RWPE1 (cell line): ENCODE measurements at regions not wholly inside any gene's neighbourhood (a gene's known extent, or its start where the extent isn't known, plus 50 kb on each side); places are given as distances from the start of the nearest gene placed in this dataset.
A peak's percentile ranks its signal among the peaks of the same experiment; 100 is the strongest.

Experiments
- CTCF ChIA-PET: fragments of 350-600 bp; sonication (Branson Sonifier 250); formaldehyde crosslinking; extraction: SDS; loops from one replicate; lab custom pipeline; 2021; lab: Yijun Ruan, JAX
- POLR2A ChIA-PET: fragments of 400-600 bp; formaldehyde crosslinking; extraction: SDS; loops from one replicate; lab custom pipeline; 2020; ENCODE audit warnings: antibody characterized with exemption; ENCODE audit not compliant: low non-redundant PET; lab: Yijun Ruan, JAX
- DNase-seq: peaks from one replicate; pipeline ENCODE4 v3.0.0; 2012; ENCODE audit warnings: low spot score
- H3K27ac ChIP-seq: fragments of 450-650 bp; 2 replicates; pipeline ENCODE4 v1.5.1; 2017
- TF ChIP-seq, protein P1 (sequence below): fragments of 450-650 bp; conservative IDR thresholded peaks from 2 replicates; pipeline ENCODE4 v1.5.1; 2017; ENCODE audit warnings: low read depth, mild to moderate bottlenecking

GRCh38 chr13:95375706-95376105 is 74.5 kb upstream of the ABCC4 start:
- no peak for DNase-seq
- TF ChIP-seq, protein P1, sequence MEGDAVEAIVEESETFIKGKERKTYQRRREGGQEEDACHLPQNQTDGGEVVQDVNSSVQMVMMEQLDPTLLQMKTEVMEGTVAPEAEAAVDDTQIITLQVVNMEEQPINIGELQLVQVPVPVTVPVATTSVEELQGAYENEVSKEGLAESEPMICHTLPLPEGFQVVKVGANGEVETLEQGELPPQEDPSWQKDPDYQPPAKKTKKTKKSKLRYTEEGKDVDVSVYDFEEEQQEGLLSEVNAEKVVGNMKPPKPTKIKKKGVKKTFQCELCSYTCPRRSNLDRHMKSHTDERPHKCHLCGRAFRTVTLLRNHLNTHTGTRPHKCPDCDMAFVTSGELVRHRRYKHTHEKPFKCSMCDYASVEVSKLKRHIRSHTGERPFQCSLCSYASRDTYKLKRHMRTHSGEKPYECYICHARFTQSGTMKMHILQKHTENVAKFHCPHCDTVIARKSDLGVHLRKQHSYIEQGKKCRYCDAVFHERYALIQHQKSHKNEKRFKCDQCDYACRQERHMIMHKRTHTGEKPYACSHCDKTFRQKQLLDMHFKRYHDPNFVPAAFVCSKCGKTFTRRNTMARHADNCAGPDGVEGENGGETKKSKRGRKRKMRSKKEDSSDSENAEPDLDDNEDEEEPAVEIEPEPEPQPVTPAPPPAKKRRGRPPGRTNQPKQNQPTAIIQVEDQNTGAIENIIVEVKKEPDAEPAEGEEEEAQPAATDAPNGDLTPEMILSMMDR: no peak
- POLR2A ChIA-PET: no interaction called here
- CTCF ChIA-PET: no interaction called here
- no peak overlapping the region for H3K27ac ChIP-seq

GRCh38 chr13:95378603-95379002 is 77.4 kb upstream of the ABCC4 start:
- TF ChIP-seq, protein P1: no peak
- no peak overlapping the region for H3K27ac ChIP-seq

DNA sequence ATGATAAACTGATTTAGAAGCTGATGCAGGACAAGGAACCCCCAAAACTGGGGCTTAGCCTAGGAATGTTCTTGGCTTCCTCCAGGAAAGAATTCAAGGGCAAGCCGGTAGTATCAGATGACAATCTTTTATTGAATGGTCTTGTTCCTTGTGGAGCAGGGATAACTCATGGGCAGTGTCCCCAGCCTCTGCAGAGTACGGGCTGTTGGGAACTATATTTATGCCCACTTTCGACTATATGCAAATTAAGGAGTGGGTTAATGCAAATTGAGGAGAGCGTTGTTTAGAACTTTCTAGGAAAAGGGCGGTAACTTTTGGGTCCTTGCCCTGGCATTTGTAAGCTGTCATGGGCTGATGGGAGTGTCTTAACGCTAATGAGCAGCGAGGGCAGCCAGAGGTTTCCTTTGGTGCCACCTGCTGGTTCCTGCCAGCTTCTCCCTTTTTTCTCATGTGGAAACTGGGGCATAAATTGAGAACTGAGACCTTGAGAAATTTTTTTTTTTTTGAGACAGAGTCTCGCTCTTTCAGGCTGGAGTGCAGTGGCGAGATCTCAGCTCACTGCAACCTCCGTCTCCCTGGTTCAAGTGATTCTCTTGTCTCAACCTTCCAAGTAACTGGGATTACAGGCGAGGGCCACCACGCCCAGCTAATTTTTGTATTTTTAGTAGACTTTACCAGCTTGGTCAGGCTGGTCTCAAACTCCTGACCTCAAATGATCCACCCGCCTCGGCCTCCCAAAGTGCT is 79.4 kb upstream of the ABCC4 start:
- POLR2A ChIA-PET: interaction anchor here (0.7 kb wide), 1 partner anchor 79 kb away, joined by 9 read pairs; no protein-coding TSS in a partner anchor
- CTCF ChIA-PET: interaction anchor here (0.5 to 3.7 kb wide), 22 partner anchors 9 to 1943 kb away, joined by 3 to 54 read pairs (median 5); no protein-coding TSS in a partner anchor
- no peak overlapping the region for H3K27ac ChIP-seq
- DNase-seq: peak; percentile 85
- TF ChIP-seq, protein P1: peak; percentile 89

More at GRCh38 chr13:95378603-95379002, 77.4 kb upstream of the ABCC4 start:
- no peak for DNase-seq
- ChIA-PET CTCF (interaction anchor here (0.6 to 1.6 kb wide), 3 partner anchors 15 to 189 kb away, joined by 3 to 8 read pairs (median 5); no protein-coding TSS in a partner anchor), POLR2A (no interaction called here)

DNA sequence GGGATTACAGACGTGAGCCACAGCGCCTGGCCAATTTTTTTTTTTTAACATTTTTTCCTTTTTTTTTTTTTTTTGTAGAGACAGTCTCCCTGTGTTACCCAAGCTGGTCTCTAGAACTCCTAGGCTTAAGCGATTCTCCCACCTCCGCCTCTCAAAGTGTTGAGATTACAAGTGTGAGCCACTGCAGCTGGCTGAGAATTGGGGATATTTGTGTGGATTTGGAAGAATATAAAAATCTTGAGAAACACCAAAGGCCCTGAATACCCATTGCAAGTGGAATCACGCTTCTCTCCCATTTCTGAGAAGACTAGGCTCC is 79.9 kb upstream of the ABCC4 start:
- H3K27ac ChIP-seq: no peak overlapping the region
- ChIA-PET POLR2A (interaction anchor here (0.7 kb wide), 1 partner anchor 80 kb away, joined by 9 read pairs; no protein-coding TSS in a partner anchor), CTCF (interaction anchor here (0.5 to 3.7 kb wide), 15 partner anchors 8 to 385 kb away, joined by 3 to 54 read pairs (median 6); no protein-coding TSS in a partner anchor)
- DNase-seq: no peak
- TF ChIP-seq, protein P1: no peak

DNA sequence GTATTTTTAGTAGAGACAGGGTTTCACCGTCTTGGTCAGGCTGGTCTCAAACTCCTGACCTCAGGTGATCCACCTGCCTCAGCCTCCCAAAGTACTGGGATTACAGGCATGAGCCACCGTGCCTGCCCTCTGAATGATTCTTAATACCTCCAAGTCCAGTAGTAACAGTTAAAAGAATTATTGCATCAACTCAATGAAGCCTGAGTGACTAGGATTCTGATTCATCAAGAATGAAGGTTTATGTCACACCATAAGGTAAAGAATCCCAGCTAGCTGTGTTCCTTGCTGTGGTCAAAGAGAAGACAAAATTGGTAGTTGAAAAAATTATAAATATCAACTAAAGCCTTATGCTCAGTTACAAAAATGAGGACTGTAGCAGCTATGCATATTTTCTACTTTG is 81.2 kb upstream of the ABCC4 start:
- no peak for DNase-seq
- ChIA-PET POLR2A (no interaction called here), CTCF (interaction anchor here (0.8 to 3.7 kb wide), 3 partner anchors 21 to 193 kb away, joined by 3 to 54 read pairs (median 35); no protein-coding TSS in a partner anchor)
- H3K27ac ChIP-seq: no peak overlapping the region
- TF ChIP-seq, protein P1: no peak

DNA sequence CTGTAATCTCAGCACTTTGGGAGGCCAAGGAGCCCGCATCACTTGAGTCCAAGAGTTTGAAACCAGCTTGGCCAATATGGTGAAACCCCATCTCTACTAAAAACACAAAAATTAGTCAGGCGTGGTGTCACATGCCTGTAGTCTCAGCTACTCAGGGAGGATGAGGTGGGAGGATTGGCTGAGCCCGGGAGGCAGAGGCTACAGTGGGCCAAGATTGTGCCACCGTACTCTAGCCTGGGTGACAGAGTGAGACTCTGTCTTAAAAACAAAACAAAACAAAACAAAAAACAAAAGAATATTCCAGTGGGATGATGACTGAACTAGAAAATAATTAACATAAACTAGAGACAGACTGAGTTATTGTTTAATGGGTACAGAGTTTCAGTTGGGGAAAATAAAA is 81.7 kb upstream of the ABCC4 start:
- no peak for DNase-seq
- ChIA-PET POLR2A (no interaction called here), CTCF (interaction anchor here (0.8 to 3.7 kb wide), 3 partner anchors 21 to 193 kb away, joined by 3 to 54 read pairs (median 35); no protein-coding TSS in a partner anchor)
- TF ChIP-seq, protein P1: no peak
- H3K27ac ChIP-seq: no peak overlapping the region
